GM19238 (cell line): ENCODE measurements at regions not wholly inside any gene's neighbourhood (a gene's known extent, or its start where the extent isn't known, plus 50 kb on each side); places are given as distances from the start of the nearest gene placed in this dataset.
"Not testable (repeated sequence)": the region's sequence is repeated elsewhere in the genome, so short reads cannot be mapped to it uniquely, and the experiment has no call there.

Source experiments
- DNase-seq: peaks from one replicate; pipeline ENCODE4 v3.0.0; 2011; ENCODE audit warnings: low spot score; ENCODE audit not compliant: insufficient read length

GRCh38 chr14:28577187-28577586 lies 189.4 kb upstream of the FOXG1 start:
- DNase-seq = no peak

- DNase-seq = no peak
These were observed 188.9 kb upstream of the FOXG1 start for GRCh38 chr14:28577711-28578131.

- no peak for DNase-seq
These were observed 181.6 kb upstream of the FOXG1 start for GRCh38 chr14:28584951-28585350.

- no peak for DNase-seq
These were observed 176.8 kb upstream of the FOXG1 start for GRCh38 chr14:28589792-28590191.

GRCh38 chr14:28596391-28596790 lies 170.2 kb upstream of the FOXG1 start:
- no peak for DNase-seq

- DNase-seq = no peak
These were observed 167.4 kb upstream of the FOXG1 start for GRCh38 chr14:28599191-28599590.

GRCh38 chr14:28599605-28600004 lies 167.0 kb upstream of the FOXG1 start:
- no peak for DNase-seq

- DNase-seq = no peak
These were observed 163.0 kb upstream of the FOXG1 start for GRCh38 chr14:28603606-28604005.

- DNase-seq = no peak
These were observed 158.9 kb upstream of the FOXG1 start for GRCh38 chr14:28607661-28608060.

- no peak for DNase-seq
These were observed 158.1 kb upstream of the FOXG1 start for GRCh38 chr14:28608443-28608842.

GRCh38 chr14:28608851-28609828 lies 157.4 kb upstream of the FOXG1 start:
- peak; percentile 0 for DNase-seq

- DNase-seq = no peak
These were observed 154.2 kb upstream of the FOXG1 start for GRCh38 chr14:28612414-28612813.

GRCh38 chr14:28613532-28613931 lies 153.1 kb upstream of the FOXG1 start:
- no peak for DNase-seq

GRCh38 chr14:28626780-28627179 lies 139.8 kb upstream of the FOXG1 start:
- no peak for DNase-seq

- no peak for DNase-seq
These were observed 137.1 kb upstream of the FOXG1 start for GRCh38 chr14:28629328-28630004.

- no peak for DNase-seq
These were observed 136.5 kb upstream of the FOXG1 start for GRCh38 chr14:28630100-28630499.

- no peak for DNase-seq
These were observed 131.2 kb upstream of the FOXG1 start for GRCh38 chr14:28635387-28635786.

GRCh38 chr14:28635816-28636215 lies 130.8 kb upstream of the FOXG1 start:
- DNase-seq = not testable (repeated sequence)

GRCh38 chr14:28641189-28641588 lies 125.4 kb upstream of the FOXG1 start:
- not testable (repeated sequence) for DNase-seq

- no peak for DNase-seq
These were observed 115.4 kb upstream of the FOXG1 start for GRCh38 chr14:28651148-28651547.

GRCh38 chr14:28652782-28653181 lies 113.8 kb upstream of the FOXG1 start:
- no peak for DNase-seq

GRCh38 chr14:28653521-28653920 lies 113.1 kb upstream of the FOXG1 start:
- no peak for DNase-seq
